ENCODE measurements at regions not wholly inside any gene's neighbourhood (a gene's known extent, or its start where the extent isn't known, plus 50 kb on each side); places are given as distances from the start of the nearest gene placed in this dataset.

DNA sequence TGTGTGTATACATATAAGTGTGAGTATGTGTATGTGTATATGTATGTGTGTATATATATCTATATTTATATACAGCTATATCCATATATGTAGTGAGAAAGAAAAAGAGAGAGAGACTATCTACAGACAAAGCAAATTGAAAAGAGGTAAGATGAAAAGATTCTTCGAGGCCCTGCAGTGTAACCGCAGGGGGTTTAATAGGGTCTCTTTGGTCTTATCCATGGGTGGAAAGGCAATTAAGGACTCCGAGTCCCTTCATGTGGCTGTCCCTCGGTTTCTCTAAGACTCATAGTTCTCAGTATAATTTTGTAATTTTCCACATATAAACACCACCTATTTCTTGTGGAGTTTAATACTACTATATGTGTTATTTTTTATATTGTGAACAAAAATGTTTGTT lies 50.6 kb upstream of the JAZF1 start:
- no peak for DNase-seq

GRCh38 chr7:28236560-28236959 lies 56.0 kb upstream of the JAZF1 start:
- no peak for DNase-seq

- DNase-seq = no peak
Observed at GRCh38 chr7:28237363-28237762, 56.8 kb upstream of the JAZF1 start.

GRCh38 chr7:28239823-28240204 lies 59.2 kb upstream of the JAZF1 start:
- DNase-seq = no peak

DNA sequence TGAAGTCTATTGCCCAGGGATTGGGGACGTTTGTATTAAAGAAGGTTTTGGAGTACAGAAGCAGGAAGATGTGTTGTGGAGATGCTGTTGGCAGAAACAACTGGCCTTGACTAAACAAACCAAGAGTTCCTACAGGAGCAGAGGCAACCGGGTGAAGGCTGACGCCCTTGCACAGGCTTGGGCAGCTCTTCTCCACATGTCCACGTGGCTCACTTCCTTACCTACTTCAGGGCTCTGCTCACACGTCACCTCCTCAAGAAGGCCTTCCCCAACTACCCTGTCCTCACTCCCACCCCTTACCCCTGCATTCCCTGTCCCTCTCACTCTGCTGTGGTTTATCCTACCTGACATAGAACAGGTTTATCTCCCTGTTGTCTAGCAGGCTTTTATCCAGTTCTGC lies 59.9 kb upstream of the JAZF1 start:
- no peak for DNase-seq

DNA sequence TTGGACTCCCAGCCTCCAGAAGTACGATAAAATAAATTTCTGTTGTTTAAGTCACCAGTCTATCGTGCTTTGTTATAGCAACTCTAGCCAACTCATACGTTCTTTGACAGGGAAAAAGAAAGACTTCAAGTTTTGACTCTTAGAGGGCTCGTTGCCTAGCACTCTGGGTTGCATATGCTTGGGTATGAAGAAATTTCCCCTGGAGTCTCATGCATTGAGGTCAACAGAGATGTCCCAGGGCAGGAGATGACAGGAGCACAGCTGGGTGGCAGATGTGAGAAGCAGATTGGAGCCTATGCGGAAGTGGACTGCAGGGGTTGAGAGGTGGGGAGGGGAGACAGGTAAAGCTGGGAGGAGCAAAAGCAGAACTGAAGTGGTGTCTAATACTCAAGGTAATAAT lies 63.3 kb upstream of the JAZF1 start:
- no peak for DNase-seq

DNA sequence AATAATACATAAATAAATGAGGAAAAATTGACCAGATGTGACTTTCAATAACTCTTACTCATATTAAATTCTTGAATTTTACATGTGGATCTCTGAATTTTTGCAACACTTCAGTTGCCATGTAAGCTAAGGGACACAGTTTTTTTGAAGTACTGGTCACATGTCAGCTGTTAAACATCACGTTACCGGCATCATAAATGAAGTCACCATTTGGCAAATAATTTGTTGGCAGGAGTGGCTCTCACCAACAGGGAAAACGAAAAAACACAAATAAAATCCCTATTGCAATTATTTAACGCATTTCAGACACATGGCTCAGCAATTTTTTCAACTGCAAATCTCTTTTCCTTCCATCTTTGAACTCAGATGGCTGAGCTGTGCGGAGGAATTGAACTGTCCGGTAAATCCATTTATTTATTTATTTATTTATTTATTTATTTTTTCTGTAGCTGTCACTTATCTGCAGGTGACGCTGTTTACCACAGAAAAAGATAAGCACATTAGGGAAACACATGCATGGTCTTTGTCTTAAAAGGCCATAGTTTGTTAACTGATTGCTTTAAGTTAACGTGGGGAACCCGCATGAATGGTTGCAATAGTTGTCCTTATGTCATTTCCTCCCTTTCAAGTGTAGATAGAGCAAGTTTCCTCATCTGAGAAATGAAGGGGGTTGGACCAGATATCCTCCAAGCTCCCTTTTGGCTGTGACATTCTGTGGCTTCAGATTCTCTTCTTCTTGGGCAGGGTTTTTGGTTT lies 64.7 kb upstream of the JAZF1 start:
- DNase-seq = no peak

- no peak for DNase-seq
Observed at GRCh38 chr7:28246921-28247461, 66.4 kb upstream of the JAZF1 start.

DNA sequence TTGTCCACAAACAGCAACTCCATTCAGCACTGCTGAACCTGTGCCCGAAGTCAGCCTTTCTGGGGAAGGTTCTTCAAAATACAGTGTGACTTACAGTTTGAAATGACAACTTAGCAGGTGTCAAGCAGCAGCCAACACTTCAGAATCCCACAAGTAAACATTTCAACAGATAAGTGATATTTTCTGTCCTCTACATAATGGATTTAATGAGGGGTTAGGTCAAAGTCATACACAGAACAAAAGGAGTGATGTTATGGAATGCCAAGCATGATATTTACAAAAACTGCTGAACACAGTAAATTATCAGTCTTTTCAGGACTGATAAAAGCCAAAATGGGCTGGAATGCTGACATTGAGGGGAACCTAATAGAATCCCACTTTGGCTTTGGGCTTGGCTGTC lies 77.6 kb upstream of the JAZF1 start:
- DNase-seq = no peak

DNA sequence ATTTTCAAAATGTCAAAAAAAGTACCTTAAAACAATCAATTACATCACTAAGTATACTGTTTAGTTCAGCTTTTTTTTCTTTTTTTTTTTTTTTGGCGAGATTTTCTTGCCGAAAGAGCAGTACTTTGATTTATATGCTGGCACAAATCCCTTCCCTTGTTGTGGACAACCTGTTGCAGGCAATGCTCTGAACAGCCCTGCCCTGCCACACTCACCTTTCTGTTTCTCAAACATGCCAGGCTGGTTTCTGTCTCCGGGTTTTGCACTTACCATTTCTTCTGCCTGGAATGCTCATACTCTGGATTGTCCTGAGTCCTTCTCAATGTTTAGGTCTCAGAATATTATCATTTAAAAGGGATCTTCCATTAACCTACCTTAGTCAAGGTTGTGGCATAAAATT lies 80.4 kb upstream of the JAZF1 start:
- DNase-seq = no peak

GRCh38 chr7:28263622-28264271 lies 83.2 kb upstream of the JAZF1 start:
- DNase-seq = no peak

DNA sequence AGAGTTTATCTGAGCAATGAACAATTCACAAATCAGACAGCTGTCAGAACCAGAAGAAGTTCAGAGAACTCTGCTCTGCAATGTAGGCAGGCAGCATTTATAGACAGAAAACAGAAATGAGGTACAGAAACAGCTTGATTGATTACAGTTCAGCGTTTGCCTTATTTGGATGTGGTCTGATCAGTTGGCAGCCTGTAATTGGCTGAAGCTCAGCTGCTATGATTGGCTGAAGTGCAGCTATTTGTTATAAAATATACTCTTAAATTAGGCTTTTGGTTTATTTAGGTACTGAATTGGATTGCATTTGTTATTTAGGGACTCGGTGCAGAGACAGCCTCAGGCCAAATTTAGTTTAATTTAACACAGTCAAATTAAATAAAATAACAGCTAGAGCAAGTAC lies 85.8 kb upstream of the JAZF1 start:
- DNase-seq = no peak

DNA sequence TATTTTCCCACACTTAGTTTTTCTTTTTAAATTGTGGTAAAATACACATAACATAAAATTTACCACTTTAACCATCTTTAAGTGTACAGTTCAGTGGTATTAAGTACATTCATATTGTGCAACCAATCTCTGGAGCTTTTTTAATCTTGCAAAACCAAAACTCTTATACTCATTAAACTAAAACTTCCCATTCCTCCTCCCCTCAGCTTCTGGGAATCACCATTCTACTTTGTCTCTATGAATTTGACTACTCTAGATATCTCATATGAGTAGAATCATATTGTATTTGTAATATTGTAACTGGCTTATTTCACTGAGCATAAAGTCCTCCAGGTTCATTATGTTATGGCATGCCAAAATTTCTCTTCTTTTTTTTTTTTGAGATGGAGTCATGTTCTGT lies 86.4 kb upstream of the JAZF1 start:
- no peak for DNase-seq

GRCh38 chr7:28269700-28270361 lies 89.2 kb upstream of the JAZF1 start:
- no peak for DNase-seq

DNA sequence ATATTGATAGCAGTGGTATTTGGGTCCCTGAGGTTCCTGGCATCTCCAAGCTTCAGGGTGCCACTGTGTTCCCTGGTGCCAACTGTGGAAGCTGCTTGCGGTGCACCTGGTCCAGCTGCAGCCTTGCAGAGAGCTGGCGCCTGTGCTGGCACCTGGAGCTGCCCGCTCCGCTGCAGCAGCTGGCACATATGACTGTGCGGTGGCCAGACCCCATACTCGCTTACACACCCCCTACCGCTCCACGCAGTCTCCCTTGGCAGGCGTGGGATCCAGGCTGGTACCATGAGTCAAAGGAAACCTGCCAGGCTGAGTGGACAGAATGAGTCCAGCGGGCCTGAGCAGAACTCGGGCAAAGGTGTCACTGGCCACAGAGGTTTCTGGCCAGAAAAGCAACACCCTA lies 89.9 kb upstream of the JAZF1 start:
- DNase-seq = no peak

DNA sequence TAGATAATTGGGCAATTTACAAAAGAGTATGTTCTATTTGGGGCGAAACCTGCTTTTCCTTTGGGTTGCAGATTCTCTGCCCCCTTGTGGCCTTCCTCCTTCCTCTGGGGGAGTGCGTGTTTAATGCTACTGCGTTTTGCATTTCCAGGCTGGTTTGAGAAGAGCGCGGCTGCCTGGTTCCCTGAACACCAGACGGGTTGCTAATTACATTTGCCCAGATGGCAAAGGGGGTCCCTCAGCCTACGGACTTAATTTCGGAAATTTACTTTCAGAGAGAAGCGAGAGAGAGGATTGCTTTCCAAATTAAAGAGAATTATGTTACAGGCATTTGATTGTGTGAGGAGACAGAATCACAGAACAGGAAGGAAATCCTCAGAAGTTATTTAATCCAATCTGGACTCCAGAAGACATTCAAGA lies 91.9 kb upstream of the JAZF1 start:
- peak; percentile 89 for DNase-seq

DNA sequence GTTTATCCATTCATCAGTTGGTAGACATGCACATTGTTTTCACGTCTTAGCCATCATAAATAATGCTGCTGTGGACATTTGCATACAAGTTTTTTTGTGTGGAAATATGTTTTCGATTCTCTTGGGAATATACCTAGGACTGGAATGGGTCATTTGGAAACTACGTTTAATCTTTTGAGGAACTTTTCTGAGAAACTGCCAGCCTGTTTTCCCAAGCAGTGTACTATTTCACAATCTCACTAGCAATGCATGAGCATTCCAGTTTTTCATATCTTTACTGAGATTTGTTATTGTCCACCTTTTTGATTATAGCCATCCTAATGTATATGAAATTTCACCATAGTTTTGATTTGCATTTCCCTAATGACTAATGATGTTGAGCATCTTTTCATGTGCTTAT lies 95.7 kb upstream of the JAZF1 start:
- DNase-seq = no peak

GRCh38 chr7:28277364-28277763 lies 96.8 kb upstream of the JAZF1 start:
- no peak for DNase-seq

GRCh38 chr7:28277958-28278357 lies 97.4 kb upstream of the JAZF1 start:
- DNase-seq = no peak

DNA sequence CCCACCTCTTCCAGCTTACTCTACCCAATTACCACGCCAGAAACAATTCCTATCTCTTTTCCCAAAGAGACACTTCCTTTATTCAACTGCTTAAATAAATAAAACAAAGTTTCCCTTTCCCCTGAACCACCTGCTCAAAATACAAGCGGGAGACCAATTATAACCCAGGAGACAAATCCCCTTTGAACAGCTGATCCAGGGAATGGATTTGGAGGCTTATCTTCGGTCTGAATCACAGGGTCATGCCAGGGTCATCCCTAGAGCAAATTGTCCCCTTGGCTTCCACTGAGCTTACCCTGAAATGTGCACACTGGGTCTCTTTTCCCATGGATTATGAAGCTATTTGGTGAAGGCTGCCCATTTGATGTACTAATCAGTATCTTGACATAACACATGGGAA lies 99.9 kb upstream of the JAZF1 start:
- DNase-seq = no peak

DNA sequence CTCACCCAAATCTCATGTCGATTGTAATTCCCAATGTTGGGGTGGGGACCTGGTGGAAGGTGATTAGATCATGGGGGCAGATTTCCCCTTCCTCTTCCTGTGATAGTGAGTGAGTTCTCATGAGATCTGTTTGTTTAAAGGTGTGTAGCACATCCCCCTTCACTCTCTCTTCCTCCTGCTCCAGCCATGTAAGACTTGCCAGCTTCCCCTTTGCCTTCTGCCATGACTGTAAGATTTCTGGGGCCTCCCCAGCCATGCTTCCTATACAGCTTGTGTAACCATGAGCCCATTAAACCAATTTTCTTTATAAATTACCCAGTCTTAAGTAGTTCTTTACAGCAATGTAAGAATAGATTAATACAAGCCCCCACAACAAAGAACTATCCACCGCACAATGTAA lies 109.9 kb upstream of the JAZF1 start:
- DNase-seq = no peak

DNA sequence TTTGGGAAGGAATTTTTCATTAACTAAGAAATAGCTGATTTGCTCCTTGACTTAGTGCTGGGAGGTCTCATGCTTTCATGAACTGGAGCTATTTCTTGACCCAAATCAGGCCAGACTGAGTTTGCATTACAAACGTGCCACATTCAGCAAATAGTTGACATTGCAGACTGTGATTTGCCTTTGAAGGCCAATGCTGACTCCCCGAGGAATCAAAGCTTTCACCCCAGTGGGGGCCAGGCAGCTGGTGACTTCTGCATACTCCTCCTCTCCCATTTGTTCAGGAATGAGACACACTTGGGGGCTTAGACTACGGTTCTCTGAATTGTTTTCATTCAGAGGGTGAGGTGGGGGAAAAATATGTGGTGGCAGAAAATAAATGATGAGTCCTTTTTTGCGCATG lies 111.0 kb upstream of the JAZF1 start:
- DNase-seq = no peak

DNA sequence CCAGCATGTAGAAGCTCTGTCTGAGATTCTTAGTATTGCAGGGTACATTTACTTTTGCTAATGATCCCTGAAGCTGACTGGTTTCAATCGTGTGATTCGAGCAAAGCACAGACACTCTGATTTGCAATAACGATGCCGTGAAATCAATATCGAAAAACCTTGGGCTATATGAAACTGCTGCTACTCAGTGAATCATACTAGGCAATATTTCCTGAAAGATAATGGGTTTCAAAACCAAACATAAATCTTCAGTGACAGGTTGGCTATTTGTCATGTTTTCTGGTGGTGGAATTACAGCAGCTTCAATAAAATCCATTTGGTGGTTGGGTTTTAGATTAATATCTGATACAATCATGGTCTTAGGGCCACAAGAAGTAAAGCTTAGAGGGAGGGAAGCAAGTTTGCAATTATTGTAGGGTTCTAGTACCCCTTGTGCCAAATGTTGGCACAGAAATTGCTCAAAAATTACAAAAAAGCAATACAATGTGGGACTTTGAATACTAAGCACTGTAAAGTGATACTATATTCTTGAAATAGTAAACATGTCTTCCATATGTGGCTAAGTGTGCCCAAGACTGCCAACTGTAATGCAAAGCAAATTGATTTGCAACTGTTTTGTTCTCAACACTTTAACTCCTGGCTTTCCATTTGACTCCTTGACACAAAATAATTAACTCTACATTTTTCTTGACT lies 112.4 kb upstream of the JAZF1 start:
- no peak for DNase-seq

GRCh38 chr7:28293527-28293835 lies 112.9 kb upstream of the JAZF1 start:
- no peak for DNase-seq

All from DMS 273 treated with DMSO at 0.1 percent for 48 hours (cell line).